ENCODE measurements at regions not wholly inside any gene's neighbourhood (a gene's known extent, or its start where the extent isn't known, plus 50 kb on each side); places are given as distances from the start of the nearest gene placed in this dataset.
"Not testable (repeated sequence)": the region's sequence is repeated elsewhere in the genome, so short reads cannot be mapped to it uniquely, and the experiment has no call there.

DNA sequence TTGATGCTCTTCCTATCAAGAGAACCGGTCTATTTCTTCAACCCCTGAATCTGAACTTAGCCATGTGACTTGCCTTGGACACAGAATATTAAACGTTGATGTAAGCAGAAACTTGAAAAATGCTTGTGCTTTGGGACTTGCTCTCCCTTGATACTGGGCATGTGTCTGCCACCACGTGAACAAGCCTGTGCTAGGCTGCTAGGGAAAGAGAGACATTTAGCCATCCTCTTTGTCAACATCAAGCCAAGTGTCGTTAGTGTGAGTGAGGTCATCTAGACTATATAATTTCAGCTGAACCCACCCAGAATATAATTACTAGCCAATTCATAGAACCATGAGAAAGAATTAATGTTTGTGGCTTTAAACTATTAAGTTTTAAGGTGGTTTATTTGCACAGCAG lies 98.2 kb upstream of the TRHDE start:
- in situ Hi-C loops (cut with MboI; ENCODE audit: low pct_unique_long_range_greater_than_20kb, low sequenced_read_pairs, unreplicated experiment), result no loop called here
- no peak for DNase-seq (ENCODE audit: low spot score)
- TF ChIP-seq, protein P1, sequence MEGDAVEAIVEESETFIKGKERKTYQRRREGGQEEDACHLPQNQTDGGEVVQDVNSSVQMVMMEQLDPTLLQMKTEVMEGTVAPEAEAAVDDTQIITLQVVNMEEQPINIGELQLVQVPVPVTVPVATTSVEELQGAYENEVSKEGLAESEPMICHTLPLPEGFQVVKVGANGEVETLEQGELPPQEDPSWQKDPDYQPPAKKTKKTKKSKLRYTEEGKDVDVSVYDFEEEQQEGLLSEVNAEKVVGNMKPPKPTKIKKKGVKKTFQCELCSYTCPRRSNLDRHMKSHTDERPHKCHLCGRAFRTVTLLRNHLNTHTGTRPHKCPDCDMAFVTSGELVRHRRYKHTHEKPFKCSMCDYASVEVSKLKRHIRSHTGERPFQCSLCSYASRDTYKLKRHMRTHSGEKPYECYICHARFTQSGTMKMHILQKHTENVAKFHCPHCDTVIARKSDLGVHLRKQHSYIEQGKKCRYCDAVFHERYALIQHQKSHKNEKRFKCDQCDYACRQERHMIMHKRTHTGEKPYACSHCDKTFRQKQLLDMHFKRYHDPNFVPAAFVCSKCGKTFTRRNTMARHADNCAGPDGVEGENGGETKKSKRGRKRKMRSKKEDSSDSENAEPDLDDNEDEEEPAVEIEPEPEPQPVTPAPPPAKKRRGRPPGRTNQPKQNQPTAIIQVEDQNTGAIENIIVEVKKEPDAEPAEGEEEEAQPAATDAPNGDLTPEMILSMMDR (IDR thresholded peaks at IDR 0.05; ENCODE audit: extremely low read depth, insufficient read depth, missing control alignments), result no peak

DNA sequence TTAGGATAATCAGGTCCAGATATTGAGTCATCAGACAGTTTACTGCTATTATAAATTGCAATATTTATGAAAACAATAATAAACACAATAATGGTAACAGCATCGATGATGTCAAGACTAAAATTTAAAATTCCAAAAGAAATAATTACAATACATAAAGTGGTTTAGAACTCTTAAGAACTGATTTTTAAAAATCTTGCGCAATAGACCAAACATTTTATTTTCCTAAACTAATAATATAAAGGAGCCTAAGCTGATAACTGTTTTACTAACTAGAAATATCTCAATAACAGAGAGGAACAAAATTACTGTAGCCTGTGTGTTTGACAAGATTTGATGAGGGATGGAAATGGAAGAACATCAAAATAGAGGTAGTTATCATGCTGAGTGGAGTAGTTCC lies 93.9 kb upstream of the TRHDE start:
- in situ Hi-C loops (cut with MboI; ENCODE audit: low pct_unique_long_range_greater_than_20kb, low sequenced_read_pairs, unreplicated experiment), result no loop called here

DNA sequence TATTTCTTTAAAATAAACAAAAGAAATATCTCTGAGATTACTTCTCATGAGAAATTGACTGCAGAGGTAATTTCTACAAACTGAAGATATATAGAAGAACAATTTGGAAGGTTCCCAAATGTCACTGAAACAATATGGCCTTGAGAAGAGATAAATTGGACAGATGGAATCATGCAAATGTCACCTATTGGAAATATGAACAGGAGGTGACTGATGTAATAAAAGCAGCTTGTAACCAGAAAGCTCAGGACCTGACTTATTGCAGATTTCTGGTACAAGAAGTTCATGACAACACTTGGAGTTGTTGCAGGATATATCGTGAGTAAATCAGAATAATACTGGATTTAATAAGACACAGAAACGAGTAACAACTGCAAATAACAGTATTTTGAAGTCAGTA lies 93.3 kb upstream of the TRHDE start:
- no peak for DNase-seq (ENCODE audit: low spot score)
- TF ChIP-seq, protein P1 (IDR thresholded peaks at IDR 0.05; ENCODE audit: extremely low read depth, insufficient read depth, missing control alignments), result no peak
- in situ Hi-C loops (cut with MboI; ENCODE audit: low pct_unique_long_range_greater_than_20kb, low sequenced_read_pairs, unreplicated experiment), result no loop called here

More for the DNA sequence above, 93.9 kb upstream of the TRHDE start:
- DNase-seq (ENCODE audit: low spot score), result no peak
- TF ChIP-seq, protein P1 (IDR thresholded peaks at IDR 0.05; ENCODE audit: extremely low read depth, insufficient read depth, missing control alignments), result no peak

DNA sequence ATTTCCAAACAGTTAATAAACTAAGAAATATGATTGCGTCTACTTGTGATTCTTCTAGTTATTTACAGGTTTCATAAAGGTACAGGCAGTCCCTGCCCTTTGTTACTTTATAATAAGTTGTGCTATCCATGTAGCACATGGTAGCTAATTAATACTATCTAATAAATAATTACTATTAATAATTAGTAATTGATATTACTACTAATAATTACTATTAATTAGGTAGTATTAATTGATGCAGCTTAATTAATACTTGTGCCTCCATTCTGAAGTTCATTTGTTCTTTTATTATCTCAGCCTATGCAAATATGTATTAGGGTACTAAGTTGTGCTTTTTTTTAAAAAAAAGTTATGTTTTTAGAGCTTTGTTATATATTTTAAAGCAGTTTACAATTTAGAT lies 92.3 kb upstream of the TRHDE start:
- TF ChIP-seq, protein P1 (IDR thresholded peaks at IDR 0.05; ENCODE audit: extremely low read depth, insufficient read depth, missing control alignments), result no peak
- DNase-seq (ENCODE audit: low spot score), result no peak
- in situ Hi-C loops (cut with MboI; ENCODE audit: low pct_unique_long_range_greater_than_20kb, low sequenced_read_pairs, unreplicated experiment), result no loop called here

DNA sequence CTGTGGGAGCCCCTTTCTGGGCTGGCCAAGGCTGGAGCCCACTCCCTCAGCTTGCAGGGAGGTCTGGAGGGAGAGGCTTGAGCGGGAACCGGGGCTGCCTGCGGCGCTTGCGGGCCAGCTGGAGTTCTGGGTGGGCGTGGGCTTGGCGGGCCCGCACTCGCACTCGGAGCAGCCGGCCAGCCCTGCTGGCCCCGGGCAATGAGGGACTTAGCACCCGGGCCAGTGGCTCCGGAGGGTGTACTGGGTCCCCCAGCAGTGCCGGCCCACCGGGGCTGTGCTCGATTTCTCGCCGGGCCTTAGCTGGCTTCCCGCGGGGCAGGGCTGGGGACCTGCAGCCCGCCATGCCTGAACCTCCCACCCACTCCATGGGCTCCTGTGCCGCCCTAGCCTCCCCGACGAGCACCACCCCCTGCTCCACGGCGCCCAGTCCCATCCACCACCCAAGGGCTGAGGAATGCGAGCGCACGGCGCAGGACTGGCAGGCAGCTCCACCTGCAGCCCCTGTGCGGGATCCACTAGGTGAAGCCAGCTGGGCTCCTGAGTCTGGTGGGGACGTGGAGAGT lies 87.1 kb upstream of the TRHDE start:
- in situ Hi-C loops (cut with MboI; ENCODE audit: low pct_unique_long_range_greater_than_20kb, low sequenced_read_pairs, unreplicated experiment); DNase-seq (ENCODE audit: low spot score): not testable (repeated sequence)

DNA sequence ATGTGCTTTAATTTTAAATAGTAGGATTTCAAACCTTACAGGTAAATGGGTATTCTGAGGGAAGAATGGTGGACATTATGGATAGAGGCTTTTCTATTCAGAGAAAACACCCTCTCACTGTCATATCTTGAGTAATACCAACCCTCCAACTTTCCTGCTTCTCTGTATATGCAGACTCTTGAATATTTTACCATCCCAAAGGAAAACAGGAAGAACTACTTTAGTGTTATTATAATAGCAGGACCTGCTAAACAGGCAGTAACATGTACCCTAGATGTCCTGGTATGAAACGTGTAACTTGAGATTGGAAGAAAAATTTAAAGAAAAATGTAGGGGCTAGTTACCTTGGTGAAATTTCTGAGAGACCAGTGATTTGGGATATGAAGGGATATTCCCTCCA lies 82.9 kb upstream of the TRHDE start:
- TF ChIP-seq, protein P1 (IDR thresholded peaks at IDR 0.05; ENCODE audit: extremely low read depth, insufficient read depth, missing control alignments), result no peak
- in situ Hi-C loops (cut with MboI; ENCODE audit: low pct_unique_long_range_greater_than_20kb, low sequenced_read_pairs, unreplicated experiment), result no loop called here
- DNase-seq (ENCODE audit: low spot score), result no peak

DNA sequence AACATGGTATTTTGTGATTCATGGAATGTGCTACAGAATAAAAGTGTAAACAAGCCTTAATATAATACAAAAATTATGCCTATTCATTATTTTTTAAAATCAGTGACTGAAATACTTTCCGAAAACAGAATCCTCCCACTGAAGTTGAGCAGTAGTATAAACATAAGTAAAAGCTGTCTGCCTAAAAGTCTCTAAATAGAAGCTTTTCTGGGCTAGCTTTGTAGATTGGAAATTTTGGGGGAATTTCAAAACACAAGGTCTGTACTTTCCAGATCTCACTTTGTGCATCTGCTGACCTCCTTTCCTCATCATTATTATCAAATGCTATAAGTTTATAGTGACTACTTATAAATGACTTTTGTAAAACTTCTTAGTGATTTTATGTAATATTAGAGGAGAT lies 80.4 kb upstream of the TRHDE start:
- peak; percentile 23 for DNase-seq (ENCODE audit: low spot score)

More for the DNA sequence above, 80.4 kb upstream of the TRHDE start:
- in situ Hi-C loops (cut with MboI; ENCODE audit: low pct_unique_long_range_greater_than_20kb, low sequenced_read_pairs, unreplicated experiment), result no loop called here
- TF ChIP-seq, protein P1 (IDR thresholded peaks at IDR 0.05; ENCODE audit: extremely low read depth, insufficient read depth, missing control alignments), result no peak
